H9 (cell line): ENCODE measurements at regions not wholly inside any gene's neighbourhood (a gene's known extent, or its start where the extent isn't known, plus 50 kb on each side); places are given as distances from the start of the nearest gene placed in this dataset.

Source experiments
- DNase-seq: peaks from one replicate; pipeline ENCODE4 v3.0.0-alpha.2; 2017
- H2AFZ ChIP-seq: one replicate; pipeline ENCODE4 v1.6.1; 2013; ENCODE audit warnings: mild to moderate bottlenecking, low read length, control low read depth, moderate library complexity
- H2AK5ac ChIP-seq: 2 replicates; pipeline ENCODE4 v1.6.1; 2013; ENCODE audit warnings: low read length, control low read depth, mixed read lengths; ENCODE audit not compliant: insufficient read length
- H2BK120ac ChIP-seq: one replicate; pipeline ENCODE4 v1.6.1; 2013; ENCODE audit warnings: low read depth, mild to moderate bottlenecking, low read length, control low read depth, inconsistent platforms; ENCODE audit not compliant: poor library complexity, severe bottlenecking
- H2BK12ac ChIP-seq: 2 replicates; pipeline ENCODE4 v1.6.1; 2013; ENCODE audit warnings: low read length, control low read depth, mixed read lengths, low read depth; ENCODE audit not compliant: insufficient read length
- H2BK15ac ChIP-seq: 2 replicates; pipeline ENCODE4 v1.6.1; 2013; ENCODE audit warnings: low read depth, low read length, control low read depth
- H2BK20ac ChIP-seq: one replicate; pipeline ENCODE4 v1.6.1; 2013; ENCODE audit warnings: low read depth, mild to moderate bottlenecking, low read length, control low read depth, inconsistent platforms; ENCODE audit not compliant: poor library complexity, severe bottlenecking
- H2BK5ac ChIP-seq: 2 replicates; pipeline ENCODE4 v1.6.1; 2013; ENCODE audit warnings: low read length, control low read depth, mixed read lengths; ENCODE audit not compliant: insufficient read length
- H3K14ac ChIP-seq: 2 replicates; pipeline ENCODE4 v1.6.1; 2013; ENCODE audit warnings: low read length, control low read depth; ENCODE audit not compliant: insufficient read depth
- H3K18ac ChIP-seq: 2 replicates; pipeline ENCODE4 v1.6.1; 2013; ENCODE audit warnings: low read depth, mild to moderate bottlenecking, mixed read lengths, low read length, control low read depth; ENCODE audit not compliant: insufficient read length
- H3K23ac ChIP-seq: 2 replicates; pipeline ENCODE4 v1.6.1; 2013; ENCODE audit warnings: low read length, control low read depth, mixed read lengths, low read depth; ENCODE audit not compliant: insufficient read length
- H3K23me2 ChIP-seq: 2 replicates; pipeline ENCODE4 v1.6.1; 2013; ENCODE audit warnings: low read depth, mild to moderate bottlenecking, mixed read lengths, low read length, control low read depth; ENCODE audit not compliant: insufficient read length, poor library complexity, severe bottlenecking
- H3K27ac ChIP-seq: 2 replicates; pipeline ENCODE4 v1.5.1; 2013; ENCODE audit warnings: low read length, control low read depth, mixed read lengths, low read depth; ENCODE audit not compliant: insufficient read length
- H3K27me3 ChIP-seq: 2 replicates; pipeline ENCODE4 v1.6.1; 2013; ENCODE audit warnings: low read length, control low read depth, inconsistent platforms; ENCODE audit not compliant: insufficient read depth
- H3K4ac ChIP-seq: 2 replicates; pipeline ENCODE4 v1.6.1; 2013; ENCODE audit warnings: low read depth, mild to moderate bottlenecking, control low read depth, inconsistent platforms, low read length, moderate library complexity
- H3K4me1 ChIP-seq: 2 replicates; pipeline ENCODE4 v1.6.1; 2013; ENCODE audit warnings: low read length, control low read depth, inconsistent platforms; ENCODE audit not compliant: insufficient read depth
- H3K4me2 ChIP-seq: 2 replicates; pipeline ENCODE4 v1.6.1; 2013; ENCODE audit warnings: low read length, control low read depth, mixed read lengths; ENCODE audit not compliant: insufficient read length, insufficient read depth
- H3K56ac ChIP-seq: 2 replicates; pipeline ENCODE4 v1.6.1; 2013; ENCODE audit warnings: low read depth, mild to moderate bottlenecking, mixed read lengths, low read length, control low read depth; ENCODE audit not compliant: insufficient read length
- H3K79me1 ChIP-seq: 2 replicates; pipeline ENCODE4 v1.6.1; 2013; ENCODE audit warnings: low read depth, mild to moderate bottlenecking, moderate library complexity, low read length, control low read depth, inconsistent platforms; ENCODE audit not compliant: insufficient read depth, poor library complexity, severe bottlenecking
- H3K79me2 ChIP-seq: 2 replicates; pipeline ENCODE4 v1.6.1; 2013; ENCODE audit warnings: low read length, control low read depth, inconsistent platforms; ENCODE audit not compliant: insufficient read depth
- H3K9ac ChIP-seq: 2 replicates; pipeline ENCODE4 v1.6.1; 2013; ENCODE audit warnings: low read length, control low read depth, mixed read lengths; ENCODE audit not compliant: insufficient read length; ENCODE audit errors: extremely low read depth
- H3K9me3 ChIP-seq: one replicate; pipeline ENCODE4 v1.6.1; 2013; ENCODE audit warnings: low read depth, low read length, inconsistent platforms; ENCODE audit not compliant: control insufficient read depth
- H3T11ph ChIP-seq: one replicate; pipeline ENCODE4 v1.6.1; 2013; ENCODE audit warnings: mild to moderate bottlenecking, low read length, control low read depth, inconsistent platforms
- H4K20me1 ChIP-seq: one replicate; pipeline ENCODE4 v1.6.1; 2013; ENCODE audit not compliant: control insufficient read depth, insufficient read length, insufficient read depth
- H4K5ac ChIP-seq: 2 replicates; pipeline ENCODE4 v1.6.1; 2013; ENCODE audit warnings: low read depth, mild to moderate bottlenecking, mixed read lengths, low read length, control low read depth; ENCODE audit not compliant: insufficient read length
- H4K8ac ChIP-seq: replicated peaks from 2 replicates; pipeline ENCODE4 v1.6.1; 2013; ENCODE audit warnings: low read length, control low read depth, mixed read lengths, low read depth; ENCODE audit not compliant: insufficient read length
- H4K91ac ChIP-seq: 2 replicates; pipeline ENCODE4 v1.6.1; 2013; ENCODE audit warnings: low read depth, mild to moderate bottlenecking, moderate library complexity, mixed read lengths, low read length, control low read depth; ENCODE audit not compliant: insufficient read length
- H3K27ac Mint-ChIP-seq, 3 experiments: 2 replicates in 2 of 3; 3 replicates in 1 of 3; pipeline ENCODE4 v1.8.0; 2020 to 2021; ENCODE audit warnings: mixed read lengths in 3 of 3, mild to moderate bottlenecking in 1 of 3, moderate library complexity in 1 of 3
- H3K27me3 Mint-ChIP-seq: 2 replicates; pipeline ENCODE4 v1.8.0; 2021; ENCODE audit warnings: low read depth, mild to moderate bottlenecking, moderate library complexity, mixed read lengths
- H3K36me3 Mint-ChIP-seq, 3 experiments: 2 replicates in 2 of 3; 3 replicates in 1 of 3; pipeline ENCODE4 v1.8.0; 2020 to 2021; ENCODE audit warnings: low read depth in 3 of 3, mixed read lengths in 3 of 3; ENCODE audit not compliant: insufficient read depth in 1 of 3
- H3K4me1 Mint-ChIP-seq, 2 experiments: 2 replicates each; pipeline ENCODE4 v1.8.0; 2020; ENCODE audit warnings: mixed read lengths in 2 of 2
- H3K4me3 Mint-ChIP-seq, 2 experiments: 2 replicates in 1 of 2; 3 replicates in 1 of 2; pipeline ENCODE4 v1.8.0; 2020 to 2021; ENCODE audit warnings: mild to moderate bottlenecking in 2 of 2, mixed read lengths in 2 of 2, moderate library complexity in 1 of 2
- H3K9me3 Mint-ChIP-seq, 2 experiments: 2 replicates in 1 of 2; 3 replicates in 1 of 2; pipeline ENCODE4 v1.8.0; 2020; ENCODE audit warnings: mild to moderate bottlenecking in 2 of 2, mixed read lengths in 2 of 2, moderate library complexity in 1 of 2
- TF ChIP-seq, protein P1 (sequence below): fragments of 200-600 bp; sonication (generic); conservative IDR thresholded peaks from 3 replicates; pipeline ENCODE4 v1.8.0; 2021; ENCODE audit warnings: antibody characterized with exemption, mild to moderate bottlenecking

GRCh38 chr1:229095325-229095724, 175.6 kb upstream of the RAB4A start:
- no peak overlapping the region for H3K9ac ChIP-seq
- no peak overlapping the region for H3K56ac ChIP-seq
- H3K9me3 ChIP-seq: no peaks in the 10 kb centered on the region
- H2BK12ac ChIP-seq: no peak overlapping the region
- H2BK5ac ChIP-seq: no peak overlapping the region
- no peak overlapping the region for H3T11ph ChIP-seq
- H3K14ac ChIP-seq: no peak overlapping the region
- no peaks in the 10 kb centered on the region for H3K23me2 ChIP-seq
- TF ChIP-seq, protein P1, sequence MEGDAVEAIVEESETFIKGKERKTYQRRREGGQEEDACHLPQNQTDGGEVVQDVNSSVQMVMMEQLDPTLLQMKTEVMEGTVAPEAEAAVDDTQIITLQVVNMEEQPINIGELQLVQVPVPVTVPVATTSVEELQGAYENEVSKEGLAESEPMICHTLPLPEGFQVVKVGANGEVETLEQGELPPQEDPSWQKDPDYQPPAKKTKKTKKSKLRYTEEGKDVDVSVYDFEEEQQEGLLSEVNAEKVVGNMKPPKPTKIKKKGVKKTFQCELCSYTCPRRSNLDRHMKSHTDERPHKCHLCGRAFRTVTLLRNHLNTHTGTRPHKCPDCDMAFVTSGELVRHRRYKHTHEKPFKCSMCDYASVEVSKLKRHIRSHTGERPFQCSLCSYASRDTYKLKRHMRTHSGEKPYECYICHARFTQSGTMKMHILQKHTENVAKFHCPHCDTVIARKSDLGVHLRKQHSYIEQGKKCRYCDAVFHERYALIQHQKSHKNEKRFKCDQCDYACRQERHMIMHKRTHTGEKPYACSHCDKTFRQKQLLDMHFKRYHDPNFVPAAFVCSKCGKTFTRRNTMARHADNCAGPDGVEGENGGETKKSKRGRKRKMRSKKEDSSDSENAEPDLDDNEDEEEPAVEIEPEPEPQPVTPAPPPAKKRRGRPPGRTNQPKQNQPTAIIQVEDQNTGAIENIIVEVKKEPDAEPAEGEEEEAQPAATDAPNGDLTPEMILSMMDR: no peak
- H3K4me1 Mint-ChIP-seq: peaks cover 65 to 70% of the 10 kb centered on the region in 2 experiments
- DNase-seq: no peak
- peaks cover 16% of the 10 kb centered on the region; the same call in 1 of the 2 replicates for H3K4me1 ChIP-seq
- H4K20me1 ChIP-seq: no peaks in the 10 kb centered on the region
- H3K9me3 Mint-ChIP-seq: peaks cover 6% of the 10 kb centered on the region in 2 experiments
- no peak overlapping the region for H2BK15ac ChIP-seq
- no peak overlapping the region for H2AK5ac ChIP-seq
- H3K4ac ChIP-seq: no peak overlapping the region
- no peaks in the 10 kb centered on the region for H3K27me3 Mint-ChIP-seq
- H3K4me2 ChIP-seq: no peak overlapping the region
- H3K4me3 Mint-ChIP-seq: no peak overlapping the region
- H2BK120ac ChIP-seq: no peak overlapping the region
- H3K36me3 Mint-ChIP-seq: peaks cover 0 to 12% (median 3%) of the 10 kb centered on the region in 3 experiments; a peak in 5 of 7 replicates
- no peaks in the 10 kb centered on the region for H3K79me1 ChIP-seq
- H4K91ac ChIP-seq: no peak overlapping the region
- H3K23ac ChIP-seq: no peak overlapping the region
- peak overlapping the region in 2 of 3 experiments; percentile 41 to 98; a peak in 1 of 7 replicates for H3K27ac Mint-ChIP-seq
- no peak overlapping the region for H3K18ac ChIP-seq
- no peaks in the 10 kb centered on the region for H3K79me2 ChIP-seq
- no peak overlapping the region for H3K27ac ChIP-seq
- H4K8ac ChIP-seq: no peak overlapping the region
- H2AFZ ChIP-seq: no peak overlapping the region
- H2BK20ac ChIP-seq: no peak overlapping the region
- H4K5ac ChIP-seq: no peak overlapping the region
- H3K27me3 ChIP-seq: no peaks in the 10 kb centered on the region
